ENCODE measurements at regions not wholly inside any gene's neighbourhood (a gene's known extent, or its start where the extent isn't known, plus 50 kb on each side); places are given as distances from the start of the nearest gene placed in this dataset.

DNA sequence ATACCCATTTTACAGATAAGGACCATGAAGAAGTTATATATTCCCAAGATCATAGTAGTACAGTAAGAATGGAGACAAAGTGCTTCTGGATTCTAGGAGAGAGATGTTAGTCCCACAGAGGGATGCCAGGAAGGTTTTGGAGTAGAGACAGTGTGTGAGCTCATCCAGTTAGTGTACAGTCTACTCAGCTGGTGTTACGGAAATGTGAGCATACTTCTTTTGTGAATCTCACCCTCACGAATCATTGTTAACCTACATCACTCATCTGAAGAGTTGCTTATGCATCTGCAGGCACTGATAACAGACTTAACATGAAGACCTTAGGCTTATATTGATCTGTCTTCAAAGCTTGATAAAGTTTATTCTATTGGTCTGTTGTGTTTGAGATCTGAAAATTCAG lies 106.6 kb upstream of the PTPRG start:
- TF ChIP-seq, protein P1, sequence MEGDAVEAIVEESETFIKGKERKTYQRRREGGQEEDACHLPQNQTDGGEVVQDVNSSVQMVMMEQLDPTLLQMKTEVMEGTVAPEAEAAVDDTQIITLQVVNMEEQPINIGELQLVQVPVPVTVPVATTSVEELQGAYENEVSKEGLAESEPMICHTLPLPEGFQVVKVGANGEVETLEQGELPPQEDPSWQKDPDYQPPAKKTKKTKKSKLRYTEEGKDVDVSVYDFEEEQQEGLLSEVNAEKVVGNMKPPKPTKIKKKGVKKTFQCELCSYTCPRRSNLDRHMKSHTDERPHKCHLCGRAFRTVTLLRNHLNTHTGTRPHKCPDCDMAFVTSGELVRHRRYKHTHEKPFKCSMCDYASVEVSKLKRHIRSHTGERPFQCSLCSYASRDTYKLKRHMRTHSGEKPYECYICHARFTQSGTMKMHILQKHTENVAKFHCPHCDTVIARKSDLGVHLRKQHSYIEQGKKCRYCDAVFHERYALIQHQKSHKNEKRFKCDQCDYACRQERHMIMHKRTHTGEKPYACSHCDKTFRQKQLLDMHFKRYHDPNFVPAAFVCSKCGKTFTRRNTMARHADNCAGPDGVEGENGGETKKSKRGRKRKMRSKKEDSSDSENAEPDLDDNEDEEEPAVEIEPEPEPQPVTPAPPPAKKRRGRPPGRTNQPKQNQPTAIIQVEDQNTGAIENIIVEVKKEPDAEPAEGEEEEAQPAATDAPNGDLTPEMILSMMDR (IDR thresholded peaks at IDR 0.05) = no peak
- TF ChIP-seq POLR2A (IDR thresholded peaks at IDR 0.05) = no peak
- no peak for TF ChIP-seq POLR2AphosphoS5 (IDR thresholded peaks at IDR 0.05)
- TF ChIP-seq EP300 (IDR thresholded peaks at IDR 0.05) = no peak
- 82% methylated on average over 2 of the region's 2 CpGs for WGBS
- no peaks in the 10 kb centered on the region for H3K36me3 ChIP-seq

DNA sequence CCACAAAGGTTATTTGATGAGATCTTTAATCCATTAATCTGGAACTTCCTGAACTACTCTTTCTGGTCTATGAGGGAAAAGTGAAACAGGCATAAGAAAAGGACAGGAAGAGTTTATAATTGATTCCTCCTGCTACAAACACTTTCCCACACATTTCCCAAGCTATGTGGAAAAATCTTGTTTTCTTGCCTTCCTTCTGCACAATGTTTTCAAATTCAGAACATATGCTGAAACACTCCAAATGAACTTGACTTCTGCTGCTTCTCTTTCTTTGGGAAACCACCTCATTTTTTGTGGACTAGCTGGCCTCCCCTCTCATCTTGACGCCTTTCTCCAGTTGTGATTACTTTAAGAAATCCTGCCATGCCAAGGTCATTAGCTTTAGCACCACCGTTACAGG lies 100.7 kb upstream of the PTPRG start:
- H3K27ac ChIP-seq = no peak overlapping the region
- whole genome bisulfite sequencing = 48% methylated on average over 2 of the region's 2 CpGs
- no peaks in the 10 kb centered on the region for H3K4me1 ChIP-seq

More for the DNA sequence above, 106.6 kb upstream of the PTPRG start:
- Histone ChIP-seq H3K4me3 (no peak overlapping the region), H3K4me1 (no peaks in the 10 kb centered on the region), H3K27me3 (no peaks in the 10 kb centered on the region), H3K27ac (no peak overlapping the region), H3K9me3 (no peaks in the 10 kb centered on the region)
- no peak for DNase-seq (ENCODE audit: low spot score in 2 of 2)

DNA sequence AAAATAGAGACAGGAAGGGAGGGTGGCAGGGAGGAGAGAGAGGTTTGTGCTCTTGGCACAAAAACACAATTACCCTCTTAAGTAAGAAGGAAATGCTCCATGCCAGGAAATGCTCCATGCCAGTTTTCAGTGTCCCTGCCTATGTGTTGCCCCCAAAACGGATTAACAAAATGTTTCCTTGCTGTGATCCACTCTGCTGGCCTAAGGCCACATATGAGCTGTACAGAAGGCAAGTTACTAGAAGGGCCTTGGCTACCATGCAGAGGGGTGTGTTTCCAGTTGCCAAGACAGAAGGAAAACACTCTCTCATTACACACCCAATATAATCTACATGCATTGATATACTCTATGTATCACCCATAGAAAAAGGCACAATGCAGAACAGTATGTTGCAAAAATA lies 98.2 kb upstream of the PTPRG start:
- Histone ChIP-seq H3K9me3 (no peaks in the 10 kb centered on the region), H3K36me3 (no peaks in the 10 kb centered on the region), H3K27me3 (no peaks in the 10 kb centered on the region), H3K4me3 (no peak overlapping the region), H3K4me1 (no peaks in the 10 kb centered on the region), H3K27ac (no peak overlapping the region)
- 9% methylated on average over 1 of the region's 1 CpG for WGBS
- TF ChIP-seq EP300 (IDR thresholded peaks at IDR 0.05) = no peak
- no peak for TF ChIP-seq POLR2A (IDR thresholded peaks at IDR 0.05)
- TF ChIP-seq, protein P1 (IDR thresholded peaks at IDR 0.05) = no peak
- no peak for TF ChIP-seq POLR2AphosphoS5 (IDR thresholded peaks at IDR 0.05)
- DNase-seq (ENCODE audit: low spot score in 2 of 2) = no peak

More for the DNA sequence above, 100.7 kb upstream of the PTPRG start:
- Histone ChIP-seq H3K4me3 (no peak overlapping the region), H3K27me3 (no peaks in the 10 kb centered on the region), H3K36me3 (no peaks in the 10 kb centered on the region), H3K9me3 (no peaks in the 10 kb centered on the region)
- TF ChIP-seq POLR2AphosphoS5 (IDR thresholded peaks at IDR 0.05) (no peak), EP300 (IDR thresholded peaks at IDR 0.05) (no peak), POLR2A (IDR thresholded peaks at IDR 0.05) (no peak)
- TF ChIP-seq, protein P1 (IDR thresholded peaks at IDR 0.05) = no peak
- no peak for DNase-seq (ENCODE audit: low spot score in 2 of 2)

DNA sequence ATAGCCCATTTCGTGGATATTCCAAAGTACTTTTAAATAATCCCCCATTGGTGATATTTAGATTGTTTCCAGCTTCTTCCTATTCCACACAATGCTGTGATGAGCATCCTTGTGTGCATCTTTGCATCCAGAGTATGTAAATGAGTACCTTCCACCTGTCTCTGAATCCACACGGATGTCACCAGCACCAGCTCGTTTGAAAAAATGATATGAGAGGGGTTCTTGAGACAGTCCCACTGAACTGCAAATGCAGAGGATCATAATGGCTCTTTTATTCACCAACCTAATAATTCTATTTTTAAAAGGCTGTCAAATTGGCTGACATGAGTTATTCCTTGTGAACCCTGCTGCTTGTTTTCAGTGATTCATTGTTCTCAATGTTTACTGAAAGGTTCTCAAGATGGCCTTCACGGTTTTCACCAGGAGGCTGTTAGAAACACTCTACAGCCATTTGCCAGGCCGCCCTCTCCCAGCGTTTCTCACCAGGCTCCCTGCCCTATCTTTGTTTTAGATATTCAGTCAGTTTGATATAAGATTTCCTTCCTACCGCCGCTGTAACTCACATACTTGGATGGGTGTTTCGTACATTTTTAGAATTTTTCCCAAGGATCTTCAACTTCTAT lies 96.7 kb upstream of the PTPRG start:
- Histone ChIP-seq H3K4me3 (no peak overlapping the region), H3K27me3 (no peaks in the 10 kb centered on the region), H3K36me3 (no peaks in the 10 kb centered on the region), H3K27ac (no peak overlapping the region), H3K4me1 (no peaks in the 10 kb centered on the region), H3K9me3 (no peaks in the 10 kb centered on the region)
- no peak for DNase-seq (ENCODE audit: low spot score in 2 of 2)
- TF ChIP-seq POLR2AphosphoS5 (IDR thresholded peaks at IDR 0.05) = no peak
- no peak for TF ChIP-seq POLR2A (IDR thresholded peaks at IDR 0.05)
- TF ChIP-seq, protein P1 (IDR thresholded peaks at IDR 0.05) = no peak
- TF ChIP-seq EP300 (IDR thresholded peaks at IDR 0.05) = no peak
- WGBS = 64% methylated on average over 9 of the region's 9 CpGs

DNA sequence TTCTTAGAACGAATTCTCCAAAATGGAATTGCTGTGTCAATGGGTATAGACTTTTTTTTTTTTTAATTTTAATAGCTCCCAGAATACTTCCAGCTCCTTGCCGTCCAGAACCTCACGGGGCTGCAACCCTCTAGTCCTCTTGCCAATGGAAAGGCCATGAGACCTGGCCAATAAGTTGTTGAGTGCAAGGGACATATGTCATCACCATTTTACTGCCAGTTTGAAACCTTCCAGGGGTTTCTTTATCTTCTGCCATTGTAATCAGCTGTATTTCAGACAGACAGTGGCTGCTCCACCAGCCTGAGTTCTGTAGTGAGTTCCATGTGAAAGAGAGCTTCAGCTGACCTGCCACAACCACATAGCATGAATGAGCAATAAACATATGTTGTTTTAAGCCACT lies 95.0 kb upstream of the PTPRG start:
- H3K27me3 ChIP-seq = no peaks in the 10 kb centered on the region
- H3K4me3 ChIP-seq = no peak overlapping the region
- no peak overlapping the region for H3K27ac ChIP-seq
- H3K4me1 ChIP-seq = no peaks in the 10 kb centered on the region
- no peaks in the 10 kb centered on the region for H3K9me3 ChIP-seq
- TF ChIP-seq, protein P1 (IDR thresholded peaks at IDR 0.05) = no peak
- no peak for TF ChIP-seq POLR2AphosphoS5 (IDR thresholded peaks at IDR 0.05)
- TF ChIP-seq EP300 (IDR thresholded peaks at IDR 0.05) = no peak
- TF ChIP-seq POLR2A (IDR thresholded peaks at IDR 0.05) = no peak
- WGBS = 83% methylated on average over 3 of the region's 3 CpGs
- no peaks in the 10 kb centered on the region for H3K36me3 ChIP-seq
- no peak for DNase-seq (ENCODE audit: low spot score in 2 of 2)
